ENCODE measurements at regions not wholly inside any gene's neighbourhood (a gene's known extent, or its start where the extent isn't known, plus 50 kb on each side); places are given as distances from the start of the nearest gene placed in this dataset.

GRCh38 chr4:129561280-129561679, 465.3 kb downstream of the C4orf33 start:
- no peaks in the 10 kb centered on the region for H3K79me2 ChIP-seq
- H3K4me3 ChIP-seq: no peak overlapping the region
- no peak overlapping the region for H3K4me2 ChIP-seq
- no peak overlapping the region for H3K27ac ChIP-seq
- no peak for DNase-seq (ENCODE audit: low spot score)
- WGBS (ENCODE audit: low lambda C conversion rate, missing lambda C conversion rate): 59% methylated on average over 1 of the region's 1 CpG
- no peaks in the 10 kb centered on the region for H3K9me3 ChIP-seq (ENCODE audit: low read depth)
- no peaks in the 10 kb centered on the region for H3K36me3 ChIP-seq (replicated peaks; ENCODE audit: insufficient read depth, low read depth)
- TF ChIP-seq EZH2phosphoT487 (IDR thresholded peaks at IDR 0.05; ENCODE audit: low read depth, severe bottlenecking, unreplicated experiment) (no peak), CTCF (IDR thresholded peaks at IDR 0.05; ENCODE audit: poor library complexity) (no peak), EZH2 (IDR thresholded peaks at IDR 0.05; ENCODE audit: borderline replicate concordance) (no peak)
- H4K20me1 ChIP-seq (ENCODE audit: insufficient read depth, poor library complexity, severe bottlenecking): no peaks in the 10 kb centered on the region
- H3K27me3 ChIP-seq: no peaks in the 10 kb centered on the region
- H2AFZ ChIP-seq: no peak overlapping the region
- no peaks in the 10 kb centered on the region for H3K4me1 ChIP-seq (ENCODE audit: insufficient read depth)
- H3K9me2 ChIP-seq (replicated peaks; ENCODE audit: insufficient read depth): no peaks in the 10 kb centered on the region

- Histone ChIP-seq H3K4me3 (no peak overlapping the region), H3K79me2 (no peaks in the 10 kb centered on the region), H3K27ac (no peak overlapping the region), H3K9me2 (replicated peaks; ENCODE audit: insufficient read depth) (no peaks in the 10 kb centered on the region), H3K27me3 (no peaks in the 10 kb centered on the region), H4K20me1 (ENCODE audit: insufficient read depth, poor library complexity, severe bottlenecking) (no peaks in the 10 kb centered on the region), H2AFZ (no peak overlapping the region), H3K9me3 (ENCODE audit: low read depth) (no peaks in the 10 kb centered on the region), H3K36me3 (replicated peaks; ENCODE audit: insufficient read depth, low read depth) (no peaks in the 10 kb centered on the region), H3K4me2 (no peak overlapping the region), H3K4me1 (ENCODE audit: insufficient read depth) (no peaks in the 10 kb centered on the region)
- no peak for TF ChIP-seq EZH2 (IDR thresholded peaks at IDR 0.05; ENCODE audit: borderline replicate concordance)
- TF ChIP-seq EZH2phosphoT487 (IDR thresholded peaks at IDR 0.05; ENCODE audit: low read depth, severe bottlenecking, unreplicated experiment): no peak
- TF ChIP-seq CTCF (IDR thresholded peaks at IDR 0.05; ENCODE audit: poor library complexity): no peak
- 86% methylated on average over 2 of the region's 2 CpGs for WGBS (ENCODE audit: low lambda C conversion rate, missing lambda C conversion rate)
- no peak for DNase-seq (ENCODE audit: low spot score)
Observed at GRCh38 chr4:129561886-129562671, 466.1 kb downstream of the C4orf33 start.

GRCh38 chr4:129565214-129565613, 469.3 kb downstream of the C4orf33 start:
- Histone ChIP-seq H3K79me2 (no peaks in the 10 kb centered on the region), H3K27me3 (no peaks in the 10 kb centered on the region), H3K27ac (no peak overlapping the region), H3K4me2 (no peak overlapping the region), H4K20me1 (ENCODE audit: insufficient read depth, poor library complexity, severe bottlenecking) (no peaks in the 10 kb centered on the region), H3K9me3 (ENCODE audit: low read depth) (no peaks in the 10 kb centered on the region), H3K4me3 (no peak overlapping the region), H3K4me1 (ENCODE audit: insufficient read depth) (no peaks in the 10 kb centered on the region), H3K36me3 (replicated peaks; ENCODE audit: insufficient read depth, low read depth) (no peaks in the 10 kb centered on the region), H3K9me2 (replicated peaks; ENCODE audit: insufficient read depth) (no peaks in the 10 kb centered on the region), H2AFZ (no peak overlapping the region)
- TF ChIP-seq EZH2 (IDR thresholded peaks at IDR 0.05; ENCODE audit: borderline replicate concordance) (no peak), CTCF (IDR thresholded peaks at IDR 0.05; ENCODE audit: poor library complexity) (no peak), EZH2phosphoT487 (IDR thresholded peaks at IDR 0.05; ENCODE audit: low read depth, severe bottlenecking, unreplicated experiment) (no peak)
- no peak for DNase-seq (ENCODE audit: low spot score)
- 94% methylated on average over 2 of the region's 2 CpGs for WGBS (ENCODE audit: low lambda C conversion rate, missing lambda C conversion rate)

Measured in hepatocyte (in vitro differentiated cells).